Memory B cell (primary cell): ENCODE measurements at regions not wholly inside any gene's neighbourhood (a gene's known extent, or its start where the extent isn't known, plus 50 kb on each side); places are given as distances from the start of the nearest gene placed in this dataset.

ENCODE experiments used
- ATAC-seq: fragments of 150-1000 bp; cut with Tn5 transposase; 2 replicates; pipeline ENCODE4 v1.10.0; 2021; ENCODE audit warnings: low read depth, mild to moderate bottlenecking, moderate library complexity
- DNase-seq, 2 donors: peaks; one replicate each; pipeline ENCODE4 v3.0.0; 2022; ENCODE audit warnings: low spot score in 2 of 2
- H3K27ac Mint-ChIP-seq: one replicate; pipeline ENCODE4 v1.8.0; 2022; ENCODE audit warnings: mild to moderate bottlenecking, moderate library complexity, mixed read lengths
- H3K27me3 Mint-ChIP-seq: one replicate; pipeline ENCODE4 v1.8.0; 2022; ENCODE audit warnings: mixed read lengths
- H3K36me3 Mint-ChIP-seq: one replicate; pipeline ENCODE4 v1.8.0; 2022; ENCODE audit warnings: mild to moderate bottlenecking, mixed read lengths
- H3K4me1 Mint-ChIP-seq: one replicate; pipeline ENCODE4 v1.8.0; 2022; ENCODE audit warnings: mixed read lengths
- H3K4me3 Mint-ChIP-seq: one replicate; pipeline ENCODE4 v1.8.0; 2022; ENCODE audit warnings: mild to moderate bottlenecking, moderate library complexity, mixed read lengths
- H3K9me3 Mint-ChIP-seq: one replicate; pipeline ENCODE4 v1.8.0; 2022; ENCODE audit warnings: mixed read lengths

GRCh38 chr3:31218082-31218481 is 314.6 kb upstream of the STT3B start:
- Mint-ChIP-seq H3K27ac (no peak overlapping the region), H3K4me3 (no peak overlapping the region), H3K9me3 (peaks cover 1% of the 10 kb centered on the region), H3K27me3 (no peaks in the 10 kb centered on the region), H3K4me1 (peaks cover 25% of the 10 kb centered on the region), H3K36me3 (no peaks in the 10 kb centered on the region)
- DNase-seq (no peak), ATAC-seq (no peak)

GRCh38 chr3:31219131-31219843 is 313.4 kb upstream of the STT3B start:
- H3K36me3 Mint-ChIP-seq, result no peaks in the 10 kb centered on the region
- DNase-seq (no peak), ATAC-seq (no peak)
- H3K27ac Mint-ChIP-seq, result peak overlapping the region; percentile 11
- H3K4me1 Mint-ChIP-seq, result peaks cover 21% of the 10 kb centered on the region
- no peaks in the 10 kb centered on the region for H3K27me3 Mint-ChIP-seq
- peaks cover 1% of the 10 kb centered on the region for H3K9me3 Mint-ChIP-seq
- H3K4me3 Mint-ChIP-seq, result no peak overlapping the region

GRCh38 chr3:31220431-31220830 is 312.3 kb upstream of the STT3B start:
- Mint-ChIP-seq H3K36me3 (no peaks in the 10 kb centered on the region), H3K4me1 (peaks cover 19% of the 10 kb centered on the region), H3K4me3 (no peak overlapping the region), H3K27ac (no peak overlapping the region), H3K9me3 (peaks cover 1% of the 10 kb centered on the region), H3K27me3 (no peaks in the 10 kb centered on the region)
- no peak for DNase-seq
- no peak for ATAC-seq

GRCh38 chr3:31223278-31223677 is 309.4 kb upstream of the STT3B start:
- no peak overlapping the region for H3K4me3 Mint-ChIP-seq
- H3K27ac Mint-ChIP-seq, result peak overlapping the region; percentile 77
- ATAC-seq (no peak), DNase-seq (no peak)
- H3K27me3 Mint-ChIP-seq, result no peaks in the 10 kb centered on the region
- H3K36me3 Mint-ChIP-seq, result no peaks in the 10 kb centered on the region
- peaks cover 39% of the 10 kb centered on the region for H3K4me1 Mint-ChIP-seq
- H3K9me3 Mint-ChIP-seq, result peaks cover 1% of the 10 kb centered on the region

- Mint-ChIP-seq H3K27me3 (no peaks in the 10 kb centered on the region), H3K27ac (peak overlapping the region; percentile 99)
Measured at GRCh38 chr3:31224936-31225335, 307.8 kb upstream of the STT3B start.

DNA sequence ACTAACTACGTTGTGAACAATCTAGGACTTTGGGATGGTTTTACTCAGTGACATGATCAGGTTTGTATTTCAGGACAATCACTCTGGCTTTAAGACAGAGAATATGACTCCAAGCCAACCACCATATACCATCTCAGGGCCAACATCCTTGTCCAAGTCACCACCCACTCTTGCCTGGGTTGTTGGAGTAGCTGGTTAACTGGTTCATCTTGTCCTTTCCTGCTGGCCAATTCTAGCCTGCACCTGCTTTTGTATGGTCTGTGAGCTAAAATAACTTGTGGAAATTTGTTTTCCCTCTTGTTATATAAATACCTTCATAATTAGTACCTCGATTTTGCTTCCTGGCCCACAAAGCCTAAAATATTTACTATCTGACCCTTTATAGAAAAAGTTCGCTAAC is 306.8 kb upstream of the STT3B start:
- Mint-ChIP-seq H3K36me3 (no peaks in the 10 kb centered on the region), H3K9me3 (no peaks in the 10 kb centered on the region), H3K4me1 (peaks cover 46% of the 10 kb centered on the region), H3K4me3 (no peak overlapping the region), H3K27ac (peak overlapping the region; percentile 99), H3K27me3 (no peaks in the 10 kb centered on the region)
- no peak for ATAC-seq
- no peak for DNase-seq

More at GRCh38 chr3:31224936-31225335, 307.8 kb upstream of the STT3B start:
- Mint-ChIP-seq H3K9me3 (peaks cover 1% of the 10 kb centered on the region), H3K4me3 (no peak overlapping the region), H3K36me3 (no peaks in the 10 kb centered on the region), H3K4me1 (peaks cover 43% of the 10 kb centered on the region)
- DNase-seq (no peak), ATAC-seq (no peak)

GRCh38 chr3:31226346-31226745 is 306.4 kb upstream of the STT3B start:
- DNase-seq (peak in 1 of 2 donors; percentile 26), ATAC-seq (peak; percentile 28)
- Mint-ChIP-seq H3K36me3 (no peaks in the 10 kb centered on the region), H3K27ac (peak overlapping the region; percentile 99), H3K4me3 (peak overlapping the region; percentile 13), H3K4me1 (peaks cover 50% of the 10 kb centered on the region), H3K9me3 (no peaks in the 10 kb centered on the region), H3K27me3 (no peaks in the 10 kb centered on the region)

GRCh38 chr3:31227131-31227562 is 305.6 kb upstream of the STT3B start:
- Mint-ChIP-seq H3K36me3 (no peaks in the 10 kb centered on the region), H3K27me3 (no peaks in the 10 kb centered on the region), H3K9me3 (no peaks in the 10 kb centered on the region), H3K4me3 (peak overlapping the region; percentile 39), H3K4me1 (peaks cover 56% of the 10 kb centered on the region), H3K27ac (peak overlapping the region; percentile 99)
- DNase-seq, result peak; percentile 27 to 68
- peak; percentile 83 for ATAC-seq

GRCh38 chr3:31230425-31231223 is 302.1 kb upstream of the STT3B start:
- no peak for ATAC-seq

DNA sequence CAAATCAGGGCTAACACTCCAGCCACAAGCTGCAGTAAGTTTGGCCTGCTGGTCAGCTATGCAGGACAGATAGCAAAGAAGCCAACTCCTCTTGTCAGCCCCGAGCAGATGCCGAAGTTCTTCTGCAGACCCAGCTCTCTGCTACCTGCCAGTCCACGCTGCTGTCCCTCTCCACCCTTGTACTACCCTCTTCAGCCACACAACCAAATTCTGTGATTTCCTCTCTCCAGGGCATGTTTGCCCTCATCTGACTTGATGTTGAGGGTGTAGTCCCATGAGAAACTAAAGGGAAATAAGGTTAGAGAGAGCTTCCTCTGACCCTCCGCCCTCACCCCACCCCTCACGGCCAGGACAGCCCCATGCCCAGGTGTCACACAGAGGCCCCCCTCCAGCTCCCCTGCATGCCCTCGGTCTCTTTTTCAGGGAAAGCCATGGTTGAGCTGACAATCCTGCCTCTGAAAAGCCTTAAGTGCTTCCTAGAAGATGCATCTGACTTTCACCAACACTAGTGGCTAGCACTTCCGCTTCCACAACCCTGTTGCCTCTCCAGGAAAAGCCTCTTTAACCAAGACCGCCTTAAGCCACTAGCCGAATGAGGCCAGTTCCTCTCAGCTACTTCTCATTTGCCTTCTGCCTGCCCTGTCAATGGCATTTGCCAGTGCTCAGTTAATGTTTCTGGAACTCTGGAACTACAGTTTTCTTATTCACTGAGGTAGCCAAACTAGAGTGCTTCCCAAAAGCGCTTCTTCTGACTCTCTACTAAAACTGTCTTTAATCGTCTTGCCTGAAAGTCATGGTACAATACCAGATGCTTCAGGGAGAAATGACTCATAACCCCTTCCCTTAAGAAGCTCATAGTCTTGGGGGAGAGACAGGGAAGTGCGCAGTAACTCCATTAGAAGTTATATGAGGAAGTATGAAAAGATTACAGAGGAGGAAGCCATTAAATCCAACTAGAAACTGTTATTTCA is 300.4 kb upstream of the STT3B start:
- DNase-seq (no peak), ATAC-seq (peak; percentile 63)
- Mint-ChIP-seq H3K9me3 (no peaks in the 10 kb centered on the region), H3K27ac (peak overlapping the region; percentile 80), H3K4me1 (peaks cover 40% of the 10 kb centered on the region), H3K36me3 (no peaks in the 10 kb centered on the region), H3K4me3 (peak overlapping the region; percentile 6), H3K27me3 (peaks cover 2% of the 10 kb centered on the region)

More at GRCh38 chr3:31230425-31231223, 302.1 kb upstream of the STT3B start:
- no peak for DNase-seq
- no peaks in the 10 kb centered on the region for H3K36me3 Mint-ChIP-seq
- H3K27me3 Mint-ChIP-seq, result no peaks in the 10 kb centered on the region
- H3K9me3 Mint-ChIP-seq, result no peaks in the 10 kb centered on the region
- peak overlapping the region; percentile 37 for H3K4me3 Mint-ChIP-seq
- peaks cover 54% of the 10 kb centered on the region for H3K4me1 Mint-ChIP-seq
- peak overlapping the region; percentile 99 for H3K27ac Mint-ChIP-seq

- no peak for ATAC-seq
- DNase-seq, result no peak
- Mint-ChIP-seq H3K36me3 (no peaks in the 10 kb centered on the region), H3K9me3 (no peaks in the 10 kb centered on the region), H3K27ac (no peak overlapping the region), H3K4me1 (peaks cover 33% of the 10 kb centered on the region), H3K27me3 (peaks cover 4% of the 10 kb centered on the region), H3K4me3 (no peak overlapping the region)
Measured at GRCh38 chr3:31234145-31234544, 298.6 kb upstream of the STT3B start.

GRCh38 chr3:31235062-31235700 is 297.5 kb upstream of the STT3B start:
- DNase-seq (no peak), ATAC-seq (no peak)
- H3K27me3 Mint-ChIP-seq, result peaks cover 4% of the 10 kb centered on the region
- H3K36me3 Mint-ChIP-seq, result no peaks in the 10 kb centered on the region
- H3K27ac Mint-ChIP-seq, result no peak overlapping the region
- no peaks in the 10 kb centered on the region for H3K9me3 Mint-ChIP-seq
- H3K4me3 Mint-ChIP-seq, result no peak overlapping the region
- H3K4me1 Mint-ChIP-seq, result peaks cover 28% of the 10 kb centered on the region

GRCh38 chr3:31237887-31238286 is 294.8 kb upstream of the STT3B start:
- H3K27ac Mint-ChIP-seq, result no peak overlapping the region
- peaks cover 1% of the 10 kb centered on the region for H3K4me1 Mint-ChIP-seq
- no peak for DNase-seq
- H3K36me3 Mint-ChIP-seq, result no peaks in the 10 kb centered on the region
- no peak for ATAC-seq
- no peaks in the 10 kb centered on the region for H3K9me3 Mint-ChIP-seq
- peaks cover 4% of the 10 kb centered on the region for H3K27me3 Mint-ChIP-seq
- no peak overlapping the region for H3K4me3 Mint-ChIP-seq
